ENCODE measurements at regions not wholly inside any gene's neighbourhood (a gene's known extent, or its start where the extent isn't known, plus 50 kb on each side); places are given as distances from the start of the nearest gene placed in this dataset.

GRCh38 chr11:104526006-104526405 is 362.1 kb upstream of the PDGFD start:
- TF ChIP-seq CTCF (IDR thresholded peaks at IDR 0.05; ENCODE audit: low read depth, low read length) (no peak), EZH2phosphoT487 (IDR thresholded peaks at IDR 0.05; ENCODE audit: low read depth) (no peak)

Data from OCI-LY3 (cell line).